CD4-positive, alpha-beta T cell (primary cell): ENCODE measurements at regions not wholly inside any gene's neighbourhood (a gene's known extent, or its start where the extent isn't known, plus 50 kb on each side); places are given as distances from the start of the nearest gene placed in this dataset.

Experiments
- ATAC-seq: fragments of 200-7000 bp; cut with Tn5 transposase; one replicate; pipeline ENCODE4 v1.10.0; 2022; ENCODE audit warnings: mild to moderate bottlenecking; ENCODE audit not compliant: poor library complexity
- CTCF ChIA-PET: fragments of 350-600 bp; sonication (Branson Sonifier 250); formaldehyde crosslinking; loops from one replicate; lab custom pipeline; 2021; ENCODE audit warnings: antibody characterized with exemption, inconsistent platforms; lab: Charles Lee
- POLR2A ChIA-PET: fragments of 350-600 bp; sonication (Branson Sonifier 250); formaldehyde crosslinking; loops from one replicate; lab custom pipeline; 2021; ENCODE audit warnings: antibody characterized with exemption, inconsistent platforms; lab: Charles Lee
- DNase-seq, 14 experiments: peaks; one replicate each; pipeline ENCODE4 v3.0.0-alpha.2; 2013 to 2020; ENCODE audit warnings: mixed read lengths in 2 of 14
- H3K27ac ChIP-seq, 2 donors: one replicate each; pipeline versions ENCODE4 v1.5.1 to v1.7.0; 2013; ENCODE audit warnings: low read length in 2 of 2, low read depth in 1 of 2, mild to moderate bottlenecking in 1 of 2
- H3K27me3 ChIP-seq, 2 experiments: 1 replicate in 1 of 2; 2 replicates in 1 of 2; pipeline versions ENCODE4 v1.6.1 to v1.7.0; 2013; ENCODE audit warnings: low read length in 2 of 2, control low read depth in 1 of 2, mild to moderate bottlenecking in 1 of 2, moderate library complexity in 1 of 2; ENCODE audit not compliant: insufficient read depth in 2 of 2, control insufficient read depth in 1 of 2
- H3K36me3 ChIP-seq: one replicate; pipeline ENCODE4 v1.6.1; 2013; ENCODE audit warnings: low read length, control low read depth; ENCODE audit not compliant: insufficient read depth
- H3K4me1 ChIP-seq: one replicate; pipeline ENCODE4 v1.6.1; 2013; ENCODE audit warnings: low read length, control low read depth; ENCODE audit not compliant: insufficient read depth
- H3K4me3 ChIP-seq: one replicate; pipeline ENCODE4 v1.5.1; 2013; ENCODE audit warnings: mild to moderate bottlenecking, low read length, moderate library complexity
- H3K9me3 ChIP-seq, 2 experiments: 1 replicate in 1 of 2; 2 replicates in 1 of 2; pipeline versions ENCODE4 v1.6.1 to v1.7.0; 2013; ENCODE audit warnings: low read length in 2 of 2, mild to moderate bottlenecking in 2 of 2, control low read depth in 1 of 2, moderate library complexity in 1 of 2; ENCODE audit not compliant: control insufficient read depth in 1 of 2, insufficient read depth in 1 of 2
- H3K27ac Mint-ChIP-seq: one replicate; pipeline ENCODE4 v1.8.0; 2020; ENCODE audit warnings: mixed read lengths
- H3K27me3 Mint-ChIP-seq: one replicate; pipeline ENCODE4 v1.8.0; 2021; ENCODE audit warnings: mixed read lengths
- H3K36me3 Mint-ChIP-seq: one replicate; pipeline ENCODE4 v1.8.0; 2021; ENCODE audit warnings: low read depth, mixed read lengths
- H3K4me1 Mint-ChIP-seq: one replicate; pipeline ENCODE4 v1.8.0; 2021; ENCODE audit warnings: low read depth, mixed read lengths
- H3K4me3 Mint-ChIP-seq: one replicate; pipeline ENCODE4 v1.8.0; 2020; ENCODE audit warnings: mild to moderate bottlenecking, mixed read lengths
- H3K9me3 Mint-ChIP-seq: one replicate; pipeline ENCODE4 v1.8.0; 2020; ENCODE audit warnings: mixed read lengths
- intact Hi-C, 2 experiments: fragments of 100-400 bp; cut with DNase I in 1 of 2; cut with micrococcal nuclease in 1 of 2; formaldehyde crosslinking; loops; one replicate each; pipeline versions ENCODE4 v1.15.1 to v1.9.0; 2023 to 2025; cut with DNase I, micrococcal nuclease
- TF ChIP-seq, protein P1 (sequence below): fragments of 200-600 bp; IDR thresholded peaks from one replicate; pipeline ENCODE4 v1.8.0; 2022; ENCODE audit warnings: antibody characterized with exemption, mild to moderate bottlenecking

DNA sequence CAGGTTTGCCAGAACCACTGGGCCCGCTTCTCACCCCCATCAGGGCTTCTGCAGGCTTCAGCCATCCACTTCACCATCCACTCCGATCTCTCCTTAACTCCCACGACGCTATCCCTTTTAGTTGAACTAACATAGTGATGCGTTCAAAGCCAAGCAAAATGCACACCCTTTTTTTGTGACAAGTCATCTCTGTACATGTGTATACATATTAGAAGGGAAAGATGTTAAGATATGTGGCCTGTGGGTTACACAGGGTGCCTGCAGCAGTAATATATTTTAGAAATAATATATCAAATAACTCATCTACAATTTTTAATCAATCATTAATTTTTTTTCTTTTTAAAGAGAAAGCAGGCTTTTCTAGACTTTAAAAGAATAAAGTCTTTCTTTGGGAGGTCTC, 114.6 kb downstream of the NBPF12 start:
- Histone ChIP-seq H3K4me3 (no peak overlapping the region), H3K27ac (no peak overlapping the region), H3K27me3 (no peaks in the 10 kb centered on the region), H3K9me3 (no peaks in the 10 kb centered on the region), H3K36me3 (no peaks in the 10 kb centered on the region), H3K4me1 (peaks cover under 1% of the 10 kb centered on the region)
- no peaks in the 10 kb centered on the region for H3K9me3 Mint-ChIP-seq
- ATAC-seq (no peak), DNase-seq (no peak)
- H3K4me1 Mint-ChIP-seq, result peaks cover 8% of the 10 kb centered on the region
- CTCF ChIA-PET, result no interaction called here
- no peaks in the 10 kb centered on the region for H3K36me3 Mint-ChIP-seq
- no peak overlapping the region for H3K4me3 Mint-ChIP-seq
- TF ChIP-seq, protein P1, sequence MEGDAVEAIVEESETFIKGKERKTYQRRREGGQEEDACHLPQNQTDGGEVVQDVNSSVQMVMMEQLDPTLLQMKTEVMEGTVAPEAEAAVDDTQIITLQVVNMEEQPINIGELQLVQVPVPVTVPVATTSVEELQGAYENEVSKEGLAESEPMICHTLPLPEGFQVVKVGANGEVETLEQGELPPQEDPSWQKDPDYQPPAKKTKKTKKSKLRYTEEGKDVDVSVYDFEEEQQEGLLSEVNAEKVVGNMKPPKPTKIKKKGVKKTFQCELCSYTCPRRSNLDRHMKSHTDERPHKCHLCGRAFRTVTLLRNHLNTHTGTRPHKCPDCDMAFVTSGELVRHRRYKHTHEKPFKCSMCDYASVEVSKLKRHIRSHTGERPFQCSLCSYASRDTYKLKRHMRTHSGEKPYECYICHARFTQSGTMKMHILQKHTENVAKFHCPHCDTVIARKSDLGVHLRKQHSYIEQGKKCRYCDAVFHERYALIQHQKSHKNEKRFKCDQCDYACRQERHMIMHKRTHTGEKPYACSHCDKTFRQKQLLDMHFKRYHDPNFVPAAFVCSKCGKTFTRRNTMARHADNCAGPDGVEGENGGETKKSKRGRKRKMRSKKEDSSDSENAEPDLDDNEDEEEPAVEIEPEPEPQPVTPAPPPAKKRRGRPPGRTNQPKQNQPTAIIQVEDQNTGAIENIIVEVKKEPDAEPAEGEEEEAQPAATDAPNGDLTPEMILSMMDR, result no peak
- H3K27me3 Mint-ChIP-seq, result peaks cover 4% of the 10 kb centered on the region
- intact Hi-C loops, result no loop called here
- no peak overlapping the region for H3K27ac Mint-ChIP-seq
- POLR2A ChIA-PET, result no interaction called here

DNA sequence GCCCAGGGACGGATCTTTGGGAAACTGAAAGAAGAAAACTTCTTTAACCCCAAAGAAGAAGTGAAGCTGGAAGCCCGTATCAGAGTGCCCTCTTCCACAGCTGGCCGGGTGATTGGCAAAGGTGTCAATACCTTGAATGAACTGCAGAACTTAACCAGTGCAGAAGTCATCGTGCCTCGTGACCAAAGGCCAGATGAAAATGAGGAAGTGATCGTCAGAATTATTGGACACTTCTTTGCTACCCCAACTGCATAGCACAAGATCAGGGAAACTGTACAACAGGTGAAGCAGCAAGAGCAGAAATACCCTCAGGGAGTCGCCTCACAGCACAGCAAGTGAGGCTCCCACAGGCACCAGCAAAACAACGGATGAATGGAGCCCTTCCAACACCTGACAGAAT, 114.0 kb downstream of the NBPF12 start:
- Mint-ChIP-seq H3K4me1 (peaks cover 11% of the 10 kb centered on the region), H3K9me3 (no peaks in the 10 kb centered on the region), H3K36me3 (no peaks in the 10 kb centered on the region), H3K27me3 (peaks cover 4% of the 10 kb centered on the region), H3K27ac (no peak overlapping the region), H3K4me3 (no peak overlapping the region)
- no peak overlapping the region for H3K27ac ChIP-seq
- H3K4me1 ChIP-seq, result peaks cover 5% of the 10 kb centered on the region
- H3K4me3 ChIP-seq, result no peak overlapping the region
- POLR2A ChIA-PET, result no interaction called here
- ATAC-seq (no peak), DNase-seq (no peak)
- H3K27me3 ChIP-seq, result no peaks in the 10 kb centered on the region
- TF ChIP-seq, protein P1, result no peak
- CTCF ChIA-PET, result no interaction called here
- H3K36me3 ChIP-seq, result no peaks in the 10 kb centered on the region
- intact Hi-C loops, result no loop called here
- no peaks in the 10 kb centered on the region for H3K9me3 ChIP-seq

DNA sequence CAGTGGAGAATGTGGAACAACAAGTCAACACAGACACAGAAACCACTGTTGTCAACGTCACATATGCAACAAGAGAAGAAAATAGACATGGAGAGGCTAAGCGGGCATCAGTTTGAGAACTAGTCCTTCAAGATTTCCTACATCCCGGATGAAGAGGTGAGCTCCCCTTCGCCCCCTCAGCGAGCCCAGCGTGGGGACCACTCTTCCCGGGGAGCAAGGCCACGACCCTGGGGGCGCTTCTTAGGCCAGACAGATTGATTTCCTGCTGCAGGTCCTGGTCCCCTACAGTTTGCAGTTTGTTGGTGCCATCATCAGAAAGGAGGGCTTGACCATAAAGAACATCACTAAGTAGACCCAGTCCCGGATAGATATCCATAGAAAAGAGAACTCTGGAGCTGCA, 113.0 kb downstream of the NBPF12 start:
- no peaks in the 10 kb centered on the region for H3K9me3 Mint-ChIP-seq
- POLR2A ChIA-PET, result no interaction called here
- H3K4me3 ChIP-seq, result no peak overlapping the region
- no peaks in the 10 kb centered on the region for H3K27me3 Mint-ChIP-seq
- H3K4me1 ChIP-seq, result peaks cover 8% of the 10 kb centered on the region
- no peaks in the 10 kb centered on the region for H3K27me3 ChIP-seq
- DNase-seq, result no peak
- intact Hi-C loops, result no loop called here
- no peak overlapping the region for H3K27ac ChIP-seq
- ATAC-seq, result no peak
- no peak overlapping the region for H3K4me3 Mint-ChIP-seq
- no peaks in the 10 kb centered on the region for H3K36me3 ChIP-seq
- H3K36me3 Mint-ChIP-seq, result no peaks in the 10 kb centered on the region
- H3K27ac Mint-ChIP-seq, result no peak overlapping the region
- TF ChIP-seq, protein P1, result no peak
- peaks cover 21% of the 10 kb centered on the region for H3K4me1 Mint-ChIP-seq
- CTCF ChIA-PET, result no interaction called here
- H3K9me3 ChIP-seq, result no peaks in the 10 kb centered on the region
